HEK293T (cell line): ENCODE measurements at regions not wholly inside any gene's neighbourhood (a gene's known extent, or its start where the extent isn't known, plus 50 kb on each side); places are given as distances from the start of the nearest gene placed in this dataset.

Source experiments
- CTCF ChIA-PET: fragments of 350-600 bp; formaldehyde crosslinking; extraction: SDS; loops from one replicate; lab custom pipeline; 2021; ENCODE audit warnings: antibody characterized with exemption, inconsistent platforms; lab: Yijun Ruan, JAX
- POLR2A ChIA-PET: fragments of 350-600 bp; formaldehyde crosslinking; extraction: SDS; loops from one replicate; lab custom pipeline; 2020; ENCODE audit warnings: antibody characterized with exemption, inconsistent platforms; lab: Yijun Ruan, JAX
- DNase-seq: peaks from one replicate; pipeline ENCODE4 v3.0.0; 2012; ENCODE audit warnings: mixed read lengths; ENCODE audit errors: extremely low spot score
- ARNT ChIP-seq: fragments of 450-650 bp; IDR thresholded peaks from 2 replicates; pipeline ENCODE4 v1.6.1; 2017; ENCODE audit warnings: mild to moderate bottlenecking
- BHLHE40 ChIP-seq: fragments of 450-650 bp; IDR thresholded peaks from 2 replicates; pipeline ENCODE4 v1.6.1; 2016; ENCODE audit warnings: mild to moderate bottlenecking, moderate library complexity, borderline replicate concordance
- CTBP1 ChIP-seq: fragments of 450-650 bp; IDR thresholded peaks from 2 replicates; pipeline ENCODE4 v1.6.1; 2016; ENCODE audit warnings: borderline replicate concordance
- ELF4 ChIP-seq: fragments of 450-650 bp; IDR thresholded peaks from 2 replicates; pipeline ENCODE4 v1.6.1; 2017; ENCODE audit warnings: antibody characterized with exemption
- FOXA1 ChIP-seq: fragments of 450-650 bp; IDR thresholded peaks from 2 replicates; pipeline ENCODE4 v1.6.1; 2016; ENCODE audit warnings: mild to moderate bottlenecking
- FOXK2 ChIP-seq: fragments of 450-650 bp; IDR thresholded peaks from 2 replicates; pipeline ENCODE4 v1.6.1; 2016; ENCODE audit warnings: mild to moderate bottlenecking
- FOXM1 ChIP-seq: fragments of 450-650 bp; IDR thresholded peaks from 2 replicates; pipeline ENCODE4 v1.6.1; 2017; ENCODE audit warnings: mild to moderate bottlenecking, borderline replicate concordance
- HDGF ChIP-seq: fragments of 450-650 bp; IDR thresholded peaks from 2 replicates; pipeline ENCODE4 v1.6.1; 2017; ENCODE audit warnings: antibody characterized with exemption, borderline replicate concordance
- L3MBTL2 ChIP-seq: fragments of 450-650 bp; conservative IDR thresholded peaks from 2 replicates; pipeline ENCODE4 v1.6.1; 2016; ENCODE audit warnings: mild to moderate bottlenecking
- LEF1 ChIP-seq: fragments of 450-650 bp; IDR thresholded peaks from 2 replicates; pipeline ENCODE4 v1.6.1; 2017; ENCODE audit warnings: mild to moderate bottlenecking, borderline replicate concordance
- NFRKB ChIP-seq: fragments of 450-650 bp; IDR thresholded peaks from 2 replicates; pipeline ENCODE4 v1.6.1; 2016; ENCODE audit warnings: mild to moderate bottlenecking, moderate library complexity
- SP1 ChIP-seq: fragments of 450-650 bp; IDR thresholded peaks from 2 replicates; pipeline ENCODE4 v1.6.1; 2017
- SUZ12 ChIP-seq: fragments of 450-650 bp; IDR thresholded peaks from 2 replicates; pipeline ENCODE4 v1.6.1; 2016; ENCODE audit warnings: mild to moderate bottlenecking
- TARDBP ChIP-seq: fragments of 450-650 bp; IDR thresholded peaks from 2 replicates; pipeline ENCODE4 v1.6.1; 2016
- ZNF384 ChIP-seq: fragments of 450-650 bp; IDR thresholded peaks from 2 replicates; pipeline ENCODE4 v1.6.1; 2016
- TF ChIP-seq, protein P1 (sequence below): fragments of 450-650 bp; IDR thresholded peaks from 2 replicates; pipeline ENCODE4 v1.6.1; 2016

- TF ChIP-seq FOXM1 = no peak
- no peak for TF ChIP-seq ARNT
- TF ChIP-seq LEF1 = no peak
- no peak for TF ChIP-seq BHLHE40
- no peak for TF ChIP-seq SUZ12
- TF ChIP-seq ZNF384 = no peak
- no peak for TF ChIP-seq L3MBTL2
- no peak for TF ChIP-seq TARDBP
- TF ChIP-seq SP1 = no peak
- TF ChIP-seq, protein P1, sequence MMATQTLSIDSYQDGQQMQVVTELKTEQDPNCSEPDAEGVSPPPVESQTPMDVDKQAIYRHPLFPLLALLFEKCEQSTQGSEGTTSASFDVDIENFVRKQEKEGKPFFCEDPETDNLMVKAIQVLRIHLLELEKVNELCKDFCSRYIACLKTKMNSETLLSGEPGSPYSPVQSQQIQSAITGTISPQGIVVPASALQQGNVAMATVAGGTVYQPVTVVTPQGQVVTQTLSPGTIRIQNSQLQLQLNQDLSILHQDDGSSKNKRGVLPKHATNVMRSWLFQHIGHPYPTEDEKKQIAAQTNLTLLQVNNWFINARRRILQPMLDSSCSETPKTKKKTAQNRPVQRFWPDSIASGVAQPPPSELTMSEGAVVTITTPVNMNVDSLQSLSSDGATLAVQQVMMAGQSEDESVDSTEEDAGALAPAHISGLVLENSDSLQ = no peak
- no peak for TF ChIP-seq HDGF
- TF ChIP-seq NFRKB = no peak
- TF ChIP-seq FOXA1 = no peak
- no peak for TF ChIP-seq CTBP1
- no peak for TF ChIP-seq ELF4
- TF ChIP-seq FOXK2 = no peak
- ChIA-PET POLR2A (no interaction called here), CTCF (interaction anchor here (1.5 kb wide), 1 partner anchor 11 kb away, joined by 4 read pairs; no protein-coding TSS in a partner anchor)
- no peak for DNase-seq
Measured at GRCh38 chr1:201724766-201725118, 104.2 kb upstream of the IPO9 start.

GRCh38 chr1:201726700-201727099 is 102.3 kb upstream of the IPO9 start:
- ChIA-PET POLR2A (no interaction called here), CTCF (interaction anchor here (1.4 kb wide), 1 partner anchor 66 kb away, joined by 5 read pairs; no protein-coding TSS in a partner anchor)
- no peak for DNase-seq
- no peak for TF ChIP-seq LEF1

- TF ChIP-seq FOXA1 = no peak
- TF ChIP-seq NFRKB = no peak
- ChIA-PET CTCF (interaction anchor here (0.6 kb wide), 2 partner anchors 33 to 249 kb away, joined by 3 read pairs; no protein-coding TSS in a partner anchor), POLR2A (no interaction called here)
- DNase-seq = no peak
Measured at GRCh38 chr1:201728731-201729130, 100.2 kb upstream of the IPO9 start.

GRCh38 chr1:201729973-201730608 is 98.9 kb upstream of the IPO9 start:
- ChIA-PET CTCF (no interaction called here), POLR2A (no interaction called here)
- TF ChIP-seq L3MBTL2 (no peak), LEF1 (no peak), FOXK2 (no peak), CTBP1 (no peak), ARNT (no peak), ELF4 (no peak), NFRKB (no peak), TARDBP (no peak), FOXM1 (no peak), SUZ12 (no peak), BHLHE40 (no peak), FOXA1 (no peak), HDGF (no peak), ZNF384 (no peak), SP1 (no peak)
- TF ChIP-seq, protein P1 = no peak
- no peak for DNase-seq

DNA sequence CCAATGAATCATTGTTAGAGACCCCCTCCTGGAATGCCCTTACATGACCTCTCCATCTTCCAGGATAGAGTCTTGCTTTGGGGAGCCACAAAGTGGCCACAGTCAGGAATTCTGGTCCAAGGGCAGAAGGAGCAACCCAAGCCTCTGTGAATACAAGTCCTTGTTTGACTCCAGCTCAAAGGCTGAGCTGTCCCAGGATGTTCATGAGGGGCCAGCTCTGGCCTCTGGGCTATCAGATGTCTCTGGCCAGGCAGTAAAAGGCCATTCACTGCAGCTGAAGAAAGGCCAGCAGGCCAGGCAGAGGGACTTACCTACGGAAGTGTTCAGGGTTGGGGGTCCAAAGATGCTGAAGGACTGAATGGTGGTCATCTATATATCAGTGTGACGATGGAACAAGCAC is 98.3 kb upstream of the IPO9 start:
- POLR2A ChIA-PET = no interaction called here
- CTCF ChIA-PET = interaction anchor here (0.8 kb wide), 1 partner anchor 248 kb away, joined by 3 read pairs; no protein-coding TSS in a partner anchor
- TF ChIP-seq ELF4 (no peak), CTBP1 (no peak)
- no peak for DNase-seq

DNA sequence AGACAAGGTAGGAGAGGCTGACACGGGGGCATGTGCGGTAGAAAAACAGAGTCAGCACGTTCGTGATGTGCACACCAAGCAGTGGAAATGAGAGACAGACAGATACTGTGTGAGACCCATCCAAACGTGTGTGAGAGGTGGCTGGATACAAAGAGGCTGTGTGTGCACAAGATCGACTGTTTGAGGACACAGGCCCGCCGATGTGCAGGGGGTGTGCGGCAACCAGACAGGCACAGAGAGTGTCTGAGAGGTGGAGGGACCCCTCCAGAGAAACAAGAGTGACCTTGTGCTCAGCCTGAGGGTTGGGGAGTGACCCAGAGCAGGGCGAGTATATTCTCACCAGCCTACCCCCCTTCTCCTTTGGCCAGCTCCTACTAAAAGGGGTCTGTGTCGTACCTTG is 97.8 kb upstream of the IPO9 start:
- no peak for TF ChIP-seq HDGF
- TF ChIP-seq CTBP1 = no peak
- TF ChIP-seq SUZ12 = no peak
- no peak for TF ChIP-seq ELF4
- TF ChIP-seq, protein P1 = no peak
- TF ChIP-seq NFRKB = no peak
- TF ChIP-seq ZNF384 = no peak
- TF ChIP-seq FOXA1 = no peak
- no peak for DNase-seq
- CTCF ChIA-PET = interaction anchor here (0.8 kb wide), 1 partner anchor 248 kb away, joined by 3 read pairs; no protein-coding TSS in a partner anchor
- POLR2A ChIA-PET = interaction anchor here (0.9 kb wide), 1 partner anchor 9 kb away, joined by 3 read pairs; no protein-coding TSS in a partner anchor

DNA sequence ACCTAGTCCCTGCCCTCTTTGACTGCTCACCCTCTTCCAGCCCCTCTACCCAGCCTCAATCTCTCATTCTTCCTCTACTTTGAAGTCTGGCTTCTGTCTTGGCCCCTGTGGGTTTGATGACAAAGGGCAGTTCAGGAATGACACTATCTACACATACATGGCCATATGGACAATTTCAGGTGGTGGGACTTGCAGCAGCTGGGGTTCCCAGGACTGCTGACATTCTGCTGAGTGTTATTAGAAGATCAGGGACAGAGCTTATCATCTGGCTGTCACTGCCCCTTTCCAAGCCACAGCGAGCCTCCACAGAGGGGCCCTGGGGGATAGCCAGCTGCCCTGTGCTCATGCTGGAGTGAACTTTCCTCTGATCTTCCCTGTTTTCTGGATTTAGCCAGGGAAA is 97.4 kb upstream of the IPO9 start:
- POLR2A ChIA-PET = interaction anchor here (0.8 to 0.9 kb wide), 2 partner anchors 10 to 13 kb away, joined by 3 read pairs; no protein-coding TSS in a partner anchor
- CTCF ChIA-PET = no interaction called here
- no peak for DNase-seq
- TF ChIP-seq ARNT (no peak), FOXA1 (no peak), BHLHE40 (no peak), ELF4 (no peak), FOXM1 (no peak), FOXK2 (no peak), SUZ12 (no peak), ZNF384 (no peak), L3MBTL2 (no peak), TARDBP (no peak), LEF1 (no peak), NFRKB (no peak), CTBP1 (no peak), HDGF (no peak), SP1 (no peak)
- TF ChIP-seq, protein P1 = no peak
